Ammon's horn (tissue), 1 donor: ENCODE measurements at regions not wholly inside any gene's neighbourhood (a gene's known extent, or its start where the extent isn't known, plus 50 kb on each side); places are given as distances from the start of the nearest gene placed in this dataset.

Source experiments
- DNase-seq: peaks from one replicate; pipeline ENCODE4 v3.0.0-alpha.2; 2016; ENCODE audit warnings: low spot score

DNA sequence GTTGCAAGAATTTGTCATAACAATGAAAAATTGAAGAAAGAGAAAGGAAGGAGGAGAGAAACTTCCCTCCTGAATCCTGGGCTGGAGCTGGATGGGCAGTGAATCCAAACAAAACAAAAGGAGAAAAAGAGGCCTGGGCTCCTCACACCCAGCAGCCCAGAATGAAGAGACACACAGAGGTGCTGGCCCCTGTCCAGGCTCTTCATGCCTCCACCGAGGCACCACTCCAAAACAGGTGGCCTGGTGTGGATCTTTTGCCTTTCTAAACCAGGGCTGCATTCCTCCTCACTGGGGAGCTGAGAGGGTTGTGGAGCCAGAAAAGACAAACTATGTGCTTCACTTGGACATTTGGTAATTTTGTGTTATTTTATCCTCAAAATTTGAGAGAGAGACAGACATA is 76.0 kb downstream of the FAM124B start:
- DNase-seq, result no peak

DNA sequence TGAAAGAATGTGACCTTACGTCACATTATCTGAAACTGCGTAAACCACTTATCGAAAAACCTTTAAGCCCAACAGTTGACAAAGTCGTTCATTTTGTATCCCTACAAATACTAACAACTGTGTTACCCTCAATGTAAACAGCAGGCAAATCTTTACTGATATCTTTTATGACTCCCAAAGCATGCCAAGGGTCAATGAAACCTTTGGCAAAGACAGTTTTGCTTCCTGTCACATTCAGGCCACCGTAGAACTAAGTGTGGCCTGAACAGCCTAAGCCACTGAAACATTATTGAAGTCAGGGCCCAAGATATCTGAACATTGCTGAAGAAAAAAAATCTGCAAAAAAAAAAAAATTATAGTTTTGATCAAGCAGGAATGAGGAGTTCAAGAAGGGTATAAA is 77.3 kb downstream of the FAM124B start:
- DNase-seq, result no peak

DNA sequence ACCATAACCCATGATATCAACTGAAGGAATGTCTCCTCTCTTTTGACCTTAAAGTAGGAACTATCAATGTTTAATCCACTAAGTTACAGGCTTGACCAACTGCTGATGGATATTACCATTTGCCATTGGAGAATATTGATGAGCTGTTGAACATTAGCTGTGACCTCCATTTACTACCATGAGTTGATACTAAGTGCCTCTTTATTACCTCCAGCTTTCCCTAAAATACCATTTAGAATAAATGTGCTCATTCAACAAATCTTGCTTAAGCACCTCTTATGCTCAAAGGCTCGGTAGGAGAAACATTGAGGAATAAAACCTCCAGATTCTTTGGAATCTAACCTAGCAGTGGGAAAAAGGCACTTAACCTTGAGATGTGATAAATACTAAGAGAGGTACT is 81.2 kb downstream of the FAM124B start:
- DNase-seq, result no peak

DNA sequence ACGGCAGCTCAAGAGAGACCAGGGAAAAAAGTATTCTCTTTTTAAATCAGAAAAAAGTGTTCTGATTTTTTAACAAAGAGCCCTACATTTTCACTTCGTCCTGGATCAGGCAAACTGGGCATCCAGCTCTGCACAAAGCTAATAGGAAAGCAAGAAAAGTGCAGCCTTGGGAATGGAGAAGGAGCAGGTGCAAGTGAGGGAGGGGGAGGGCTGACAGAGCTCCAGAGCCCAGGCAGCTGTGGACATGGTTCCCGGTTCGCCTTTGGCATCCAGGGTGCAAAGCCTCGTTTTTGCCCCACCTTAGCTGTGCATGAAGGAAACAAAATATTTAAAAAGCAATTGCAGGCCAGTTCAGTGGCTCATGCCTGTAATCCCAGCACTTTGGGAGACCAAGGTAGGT is 82.2 kb downstream of the FAM124B start:
- DNase-seq, result no peak

DNA sequence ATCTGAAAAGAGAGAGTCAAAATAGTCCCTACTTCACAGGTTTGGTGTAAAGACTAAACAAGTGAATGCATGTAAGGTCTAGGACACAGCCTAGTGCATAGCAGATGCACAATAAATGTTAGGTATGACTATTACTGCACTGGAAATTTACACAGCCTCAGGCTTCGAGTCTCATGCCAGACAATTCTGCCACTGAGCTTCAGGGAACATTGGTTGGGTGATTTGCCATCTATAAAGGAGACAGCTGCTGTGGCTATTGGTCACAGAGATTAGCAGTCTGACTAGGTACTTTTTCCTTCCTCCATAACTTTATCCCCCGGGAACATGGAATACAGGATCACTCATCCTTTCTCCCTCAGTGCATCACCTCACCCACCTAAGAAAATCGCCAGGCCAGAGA is 89.2 kb downstream of the FAM124B start:
- DNase-seq, result no peak

DNA sequence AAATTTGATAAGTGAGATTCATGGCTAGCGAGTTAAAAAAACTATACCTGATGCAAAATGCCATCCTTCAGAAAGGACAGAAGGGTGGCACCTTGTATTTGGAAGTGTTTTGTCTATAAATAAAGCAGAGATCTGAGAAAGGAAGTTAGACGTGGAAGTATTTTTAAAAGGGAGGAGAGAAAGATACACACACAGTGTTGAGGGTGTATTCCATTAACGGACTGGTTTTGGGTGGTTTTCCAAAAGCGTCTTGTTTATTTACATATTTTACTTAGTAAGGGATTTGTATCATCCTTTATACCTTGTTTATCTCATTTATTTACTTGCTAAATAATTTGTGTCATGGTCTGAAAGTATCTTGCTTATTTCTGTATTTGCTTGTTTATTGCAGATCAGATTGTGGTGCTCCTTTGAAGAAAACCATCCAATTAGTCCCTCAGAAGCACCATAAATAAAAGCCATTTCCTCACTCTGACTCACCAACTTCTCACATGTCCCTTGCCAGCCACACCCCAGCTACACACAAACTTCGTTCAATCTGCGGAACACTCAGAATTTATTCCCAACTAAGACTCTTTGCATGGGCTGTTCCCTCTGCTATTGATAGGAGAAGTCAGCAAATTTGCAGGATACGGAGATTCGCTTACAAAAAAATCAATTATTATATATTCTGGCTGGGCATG is 90.8 kb downstream of the FAM124B start:
- no peak for DNase-seq

DNA sequence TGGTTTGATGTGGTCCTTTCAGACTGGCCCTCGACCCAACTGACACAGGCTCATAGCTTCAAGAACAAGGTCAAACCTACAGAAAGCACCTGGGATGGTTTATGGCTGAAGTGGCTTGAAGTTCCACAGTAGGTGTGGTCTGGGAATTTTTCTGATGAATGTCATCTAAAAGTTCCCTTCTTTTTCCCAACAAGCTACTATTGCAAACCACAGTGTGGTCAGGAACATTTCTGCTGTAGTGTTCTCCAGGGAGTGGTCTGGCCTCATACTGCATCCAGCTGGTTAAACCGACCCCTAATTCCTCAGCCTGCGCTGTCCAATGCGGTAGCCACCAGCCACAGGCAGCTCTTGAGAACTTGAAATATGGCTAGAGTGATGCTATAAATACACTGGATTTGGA is 92.7 kb downstream of the FAM124B start:
- DNase-seq, result no peak

DNA sequence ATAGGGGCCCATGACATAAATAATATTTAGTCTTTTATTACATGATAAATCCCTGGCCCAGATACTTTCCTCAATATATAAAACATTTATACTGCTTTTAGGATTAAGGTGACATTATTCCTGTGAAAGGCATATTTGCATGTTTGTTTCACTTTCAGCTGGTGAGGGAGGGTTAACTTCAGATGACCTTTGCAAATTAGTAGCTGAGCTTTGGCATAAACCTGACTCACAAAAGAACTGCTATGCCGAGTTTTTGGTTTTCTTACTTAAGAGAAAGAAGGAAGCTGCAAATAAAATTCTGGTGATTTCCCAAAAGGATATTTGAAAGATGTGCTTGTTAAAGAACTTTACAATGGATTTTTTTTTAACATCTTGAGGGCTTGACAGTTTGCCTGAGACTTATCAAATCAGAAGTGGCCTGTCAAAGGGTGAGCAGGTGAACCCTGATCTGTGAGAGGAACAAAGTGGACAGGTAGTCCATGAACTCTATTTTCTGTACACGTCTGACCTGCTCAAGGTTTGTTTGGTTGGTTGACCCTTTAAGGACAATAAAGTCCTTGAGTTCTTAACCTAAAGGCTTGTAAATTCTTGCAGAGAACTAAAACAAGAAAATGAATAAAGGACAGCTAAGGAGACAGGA is 93.5 kb downstream of the FAM124B start:
- no peak for DNase-seq

DNA sequence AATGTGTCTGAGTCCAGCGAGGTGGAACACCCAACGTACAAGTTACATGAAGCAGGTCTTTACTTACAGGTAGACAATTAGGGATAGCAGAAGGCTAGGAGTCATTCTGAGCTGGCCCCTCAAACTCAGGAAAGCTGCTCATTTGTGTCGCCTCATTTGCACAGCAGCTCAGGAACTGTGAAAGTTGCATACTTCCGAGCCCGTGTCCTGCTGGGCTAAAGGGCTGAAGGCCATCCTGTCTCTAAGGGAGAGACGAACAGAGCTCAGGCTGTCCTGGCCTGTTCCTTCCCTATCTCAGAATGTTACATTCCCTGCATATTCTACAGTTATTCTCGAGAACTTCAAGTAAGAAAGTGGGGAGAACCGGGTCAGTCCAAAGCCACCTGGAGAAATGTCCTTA is 99.0 kb downstream of the FAM124B start:
- no peak for DNase-seq

DNA sequence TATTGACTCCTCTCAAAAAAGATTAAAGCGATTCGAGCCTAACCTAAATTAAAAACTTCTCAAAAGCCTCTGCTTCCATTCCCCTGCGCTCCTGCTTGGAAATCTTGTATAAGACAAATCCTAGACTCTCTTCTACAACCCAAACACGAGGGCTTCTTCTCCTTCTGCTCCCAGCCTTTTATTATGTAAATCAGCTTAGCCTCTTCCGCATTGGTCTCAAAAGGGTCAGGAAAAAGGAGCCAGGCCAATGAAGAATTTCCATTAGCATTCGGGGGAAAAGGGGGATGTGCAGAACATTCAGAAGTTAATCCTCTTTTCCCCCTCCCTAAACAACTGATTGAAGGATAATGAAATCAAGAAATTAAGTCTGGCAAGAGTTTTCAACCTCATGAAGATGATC is 107.9 kb downstream of the FAM124B start:
- DNase-seq, result no peak

DNA sequence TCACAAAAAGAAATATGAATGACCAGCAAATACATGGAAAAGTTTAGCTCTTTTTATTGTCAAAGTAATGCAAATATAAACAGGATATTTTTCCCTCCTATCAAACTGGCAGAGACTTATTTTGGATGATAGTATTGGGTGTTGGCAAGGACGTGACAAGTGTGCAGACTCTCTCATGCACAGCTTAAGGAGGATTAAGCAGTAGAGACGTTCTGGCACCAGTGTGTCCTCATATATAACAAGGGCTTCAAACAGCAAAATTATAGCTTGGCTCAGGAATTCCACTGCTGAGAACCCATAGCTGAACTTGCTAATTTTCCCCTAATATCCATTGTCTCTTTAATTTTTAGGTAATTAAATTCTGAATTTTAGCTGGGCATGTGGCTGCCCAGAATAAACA is 114.4 kb downstream of the FAM124B start:
- DNase-seq, result no peak

DNA sequence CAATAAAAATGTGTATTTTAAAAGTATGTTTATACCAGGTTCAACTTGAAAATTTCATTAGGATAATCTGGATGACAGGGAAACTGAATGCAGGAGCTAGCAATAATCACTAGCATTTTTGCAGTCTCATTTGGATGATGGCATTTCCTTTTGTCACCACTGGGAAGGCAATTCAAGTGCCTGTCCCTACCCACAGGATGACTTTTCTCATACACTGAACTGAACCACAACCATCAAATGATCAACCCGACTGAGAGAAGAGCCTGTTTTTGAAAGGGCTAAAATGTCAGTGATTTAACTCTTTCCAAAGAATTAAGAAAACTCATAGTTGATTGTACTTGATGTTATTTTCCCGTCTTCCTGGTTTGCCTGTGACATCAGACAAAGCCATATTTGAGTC is 115.0 kb downstream of the FAM124B start:
- no peak for DNase-seq

DNA sequence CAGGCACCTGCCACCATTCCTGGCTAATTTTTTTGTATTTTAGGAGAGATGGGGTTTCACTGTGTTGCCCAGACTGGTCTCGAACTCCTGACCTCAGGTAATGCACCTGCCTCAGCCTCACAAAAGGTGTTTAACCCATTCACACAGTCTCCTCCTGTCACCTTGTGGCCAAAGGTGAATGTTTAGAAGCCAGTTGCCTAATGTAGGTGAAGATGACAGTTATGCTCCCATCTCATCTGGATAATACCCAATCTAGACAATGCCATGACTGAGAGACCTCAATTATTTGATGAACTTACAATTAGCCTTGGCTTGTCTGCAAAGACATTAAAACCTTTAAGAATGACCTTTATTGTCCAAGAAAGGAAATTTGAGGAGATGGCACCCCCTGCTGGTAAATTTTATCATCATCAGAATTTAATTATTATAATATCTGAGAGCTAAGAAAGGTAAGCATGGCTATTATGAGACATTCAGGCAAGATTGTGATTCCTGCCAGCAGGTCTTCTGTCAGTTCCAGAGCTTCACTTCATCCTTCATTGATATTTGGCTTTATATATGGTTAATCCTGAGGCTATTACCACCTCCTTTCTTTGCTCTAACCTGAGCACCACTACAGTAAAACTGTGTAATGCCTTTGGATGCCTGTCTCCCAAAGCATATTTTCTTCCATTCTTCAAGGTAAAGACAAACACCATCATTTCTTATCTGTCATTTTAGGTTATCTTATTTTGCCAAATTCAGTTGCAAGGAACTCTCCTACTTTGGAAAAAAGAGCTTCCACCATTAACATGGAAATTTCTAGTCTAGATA is 117.6 kb downstream of the FAM124B start:
- peak; percentile 4 for DNase-seq

DNA sequence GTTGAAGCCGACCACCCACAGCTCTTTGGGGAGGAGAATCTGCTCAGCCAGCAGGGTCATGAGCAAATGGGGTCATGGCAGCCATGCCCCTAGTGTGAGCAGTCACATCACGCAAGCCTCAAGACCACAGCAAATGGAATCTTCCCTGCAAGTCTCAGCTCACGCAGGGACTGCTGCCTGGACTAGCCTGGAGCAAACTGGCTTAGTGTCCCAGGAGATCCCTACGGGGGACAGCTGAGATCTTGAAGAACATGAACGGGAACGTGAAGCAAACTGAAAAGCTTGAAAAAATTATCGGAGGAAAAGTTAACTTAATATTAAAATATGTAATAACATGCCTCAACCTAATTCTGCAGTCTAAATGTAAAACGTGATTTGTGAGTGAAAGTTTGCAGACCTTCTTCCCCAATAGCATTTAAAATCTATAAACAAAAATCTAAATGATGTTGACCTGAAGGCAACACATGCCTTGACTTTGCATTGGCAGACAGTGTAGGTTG is 118.4 kb downstream of the FAM124B start:
- no peak for DNase-seq

DNA sequence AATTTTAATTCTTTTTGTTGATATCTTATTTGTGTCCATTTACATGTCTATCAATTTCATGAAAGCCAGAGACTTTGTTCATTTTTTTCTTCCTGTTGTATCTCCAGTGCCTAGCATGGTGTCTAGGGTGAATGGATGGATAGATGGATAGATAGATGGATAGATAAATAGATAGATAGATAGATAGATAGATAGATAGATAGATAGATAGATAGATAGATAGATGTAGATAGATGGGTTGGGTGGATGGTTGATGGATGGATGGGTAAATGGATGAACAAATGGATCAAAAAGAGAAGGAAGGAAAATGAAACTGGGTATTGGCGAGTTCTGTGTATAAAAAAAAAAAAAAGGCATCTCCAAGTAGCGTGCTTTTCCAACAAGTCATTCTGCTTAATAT is 120.5 kb downstream of the FAM124B start:
- DNase-seq, result no peak

DNA sequence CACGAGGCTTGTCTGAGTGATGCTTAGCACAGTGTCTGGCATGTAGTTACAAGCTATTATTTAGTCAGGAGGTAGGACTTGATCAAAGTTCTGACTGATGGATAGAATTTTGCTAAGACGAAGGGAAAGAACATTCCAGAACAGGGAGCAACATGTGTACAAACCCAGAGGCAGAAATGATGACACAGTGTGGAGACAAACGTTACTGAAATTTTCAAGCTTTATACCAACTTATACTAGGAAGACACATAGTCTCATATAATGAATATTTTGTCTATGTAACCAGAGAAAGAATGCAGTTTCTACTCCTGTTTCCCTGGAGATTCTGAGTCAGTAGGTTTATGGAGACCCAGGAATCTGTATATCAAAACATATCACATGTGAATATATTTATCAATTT is 123.4 kb downstream of the FAM124B start:
- DNase-seq, result no peak

DNA sequence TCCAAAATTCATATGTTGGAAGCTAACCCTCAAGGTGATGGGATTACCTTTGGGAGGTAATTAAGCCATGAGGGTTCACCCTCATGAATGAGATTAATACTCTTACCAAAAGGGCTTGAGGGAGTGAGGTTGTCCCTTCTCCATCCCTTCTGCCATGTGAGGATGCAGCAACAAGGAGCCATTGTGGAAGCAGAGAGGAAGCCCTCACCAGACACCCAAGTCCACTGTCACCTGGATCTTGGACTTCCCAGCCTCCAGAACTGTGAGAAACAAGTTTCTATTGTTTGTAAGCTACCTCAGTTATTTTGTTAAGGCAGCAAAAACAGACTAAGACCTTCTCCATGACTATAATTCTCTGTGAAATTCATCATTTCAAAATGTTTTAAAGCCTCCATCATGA is 125.7 kb downstream of the FAM124B start:
- DNase-seq, result no peak

DNA sequence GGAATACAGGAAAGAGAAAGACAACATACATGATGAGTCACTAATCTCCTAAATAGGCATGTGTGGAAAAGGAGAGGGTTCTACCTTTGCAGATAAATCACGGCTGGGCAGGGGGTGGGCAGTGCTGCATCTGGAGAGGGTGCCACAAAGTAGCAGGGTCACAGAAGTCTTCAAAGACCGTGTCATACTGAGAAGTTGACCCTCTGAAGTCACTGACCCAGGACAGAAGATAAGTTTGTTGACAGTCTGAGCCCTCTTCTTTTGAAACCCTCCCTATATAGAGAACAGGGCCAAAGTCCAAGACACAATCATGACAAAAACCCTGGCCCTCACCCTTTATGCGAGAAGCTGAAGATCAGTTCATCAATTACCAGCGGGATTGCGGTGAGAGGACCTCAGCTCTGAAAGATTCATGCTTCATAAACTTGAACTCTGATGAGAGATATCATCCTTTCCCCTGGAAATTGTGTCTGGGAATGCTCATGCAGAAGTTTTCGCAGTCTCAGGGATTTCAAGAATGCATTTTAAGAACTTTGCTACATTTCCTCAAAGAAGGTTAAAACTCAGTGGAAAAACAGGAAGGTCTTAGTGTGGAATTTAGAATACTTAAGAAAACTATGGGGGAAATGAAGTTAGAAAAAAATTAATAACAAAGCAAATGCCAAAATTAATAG is 129.5 kb downstream of the FAM124B start:
- DNase-seq, result no peak

DNA sequence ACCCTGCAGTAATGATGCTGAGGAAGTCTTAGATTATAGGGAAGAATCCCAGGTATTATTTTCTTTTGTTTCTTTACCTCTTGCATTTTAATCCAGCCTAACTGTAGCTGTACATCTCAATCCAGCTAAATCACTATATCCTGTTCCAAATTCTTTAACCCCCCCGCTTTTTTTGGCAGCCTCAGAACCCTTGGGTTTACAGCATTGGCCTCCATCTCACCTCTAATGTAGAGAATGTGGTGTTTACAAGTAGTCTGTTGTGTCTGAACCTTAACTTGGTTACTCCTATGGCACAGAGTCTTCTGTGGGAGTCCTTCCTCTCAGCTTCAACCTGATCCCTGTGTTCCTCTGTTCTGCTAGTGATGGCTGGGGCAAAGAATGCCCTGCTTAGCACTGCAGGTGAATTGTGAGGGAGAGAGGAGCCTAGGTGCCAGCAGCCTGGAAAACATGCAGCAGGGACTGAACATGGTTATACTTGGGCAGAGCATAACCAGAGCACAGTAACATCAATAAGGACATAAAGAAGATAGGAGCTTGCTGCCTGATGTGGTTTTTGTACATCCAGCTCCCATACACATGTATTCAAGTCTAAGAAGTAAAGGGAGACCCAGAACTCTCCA is 130.2 kb downstream of the FAM124B start:
- DNase-seq, result no peak

DNA sequence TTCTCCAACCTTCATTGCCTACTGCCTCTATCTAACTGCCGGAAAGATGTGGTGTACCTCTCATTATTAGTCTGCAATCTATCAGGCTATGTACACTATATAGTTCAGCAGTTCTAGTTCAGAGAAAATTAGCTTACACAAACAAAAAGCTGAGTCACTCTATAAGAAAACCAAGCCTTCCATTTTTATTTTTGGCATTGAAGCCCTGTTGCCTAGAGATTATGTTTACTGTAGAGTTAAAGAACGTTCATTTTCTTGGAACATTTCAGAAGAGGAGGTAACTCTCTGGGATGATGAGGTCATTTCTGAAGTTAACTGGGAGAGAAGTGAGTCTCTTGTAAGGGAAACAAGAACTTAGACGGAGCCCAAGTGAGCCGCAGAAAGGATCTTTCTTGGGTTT is 133.5 kb downstream of the FAM124B start:
- DNase-seq, result no peak

DNA sequence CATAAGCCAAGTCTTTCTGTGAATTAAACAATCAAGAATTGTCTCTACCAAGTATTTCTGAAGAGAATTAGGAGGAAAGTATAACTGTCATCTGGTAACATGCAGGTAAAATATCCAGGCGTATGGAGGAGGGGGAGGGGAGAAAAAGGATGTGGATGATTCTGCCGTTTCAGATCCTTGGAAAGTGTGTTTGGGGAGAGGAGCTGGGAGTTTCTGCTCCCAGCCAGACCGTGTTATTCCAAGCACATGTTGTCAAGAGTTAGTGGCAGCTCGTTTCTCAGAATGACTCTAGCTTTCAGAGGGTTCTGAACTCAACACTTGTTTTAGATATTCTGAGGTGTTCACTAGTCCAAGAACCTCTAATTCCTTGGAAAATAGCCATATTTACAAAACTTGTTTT is 137.6 kb downstream of the FAM124B start:
- no peak for DNase-seq

DNA sequence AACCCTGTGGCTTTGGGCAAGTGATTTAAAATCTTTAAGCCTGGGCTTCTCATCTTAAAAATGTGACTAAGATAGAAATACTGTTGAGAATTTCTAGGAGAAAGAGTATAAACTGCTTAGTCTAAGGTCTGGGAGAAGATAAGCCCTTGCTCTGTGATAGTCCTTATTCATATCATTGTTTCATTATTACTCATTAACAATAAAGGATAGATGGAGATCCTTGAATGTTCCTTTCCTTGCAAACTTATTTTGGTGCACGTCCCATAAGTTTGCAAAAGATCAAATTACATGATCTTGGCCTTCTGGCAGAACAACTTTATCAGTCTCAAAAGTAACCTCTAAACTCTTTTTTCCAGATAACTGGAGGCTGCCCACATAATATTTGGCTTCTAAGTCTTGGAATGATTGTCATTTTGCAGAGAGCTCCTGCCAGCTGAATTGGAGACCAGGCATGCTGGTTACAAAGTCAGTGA is 138.3 kb downstream of the FAM124B start:
- DNase-seq, result no peak
